K562 (cell line): ENCODE measurements at regions not wholly inside any gene's neighbourhood (a gene's known extent, or its start where the extent isn't known, plus 50 kb on each side); places are given as distances from the start of the nearest gene placed in this dataset.

Experiments used
- ATAC-seq: fragments of 200-7000 bp; cut with Tn5 transposase; 3 replicates; pipeline ENCODE4 v1.9.1; 2020; ENCODE audit warnings: moderate library complexity
- BruUV-seq: library from RNA; stranded (reverse); fragments of 400-500 nt; replicated peaks from 2 replicates; lab custom pipeline; 2021; lab: Mats Ljungman, UMichigan
- CTCF ChIA-PET: fragments of 300-600 bp; formaldehyde crosslinking; extraction: SDS; loops from one replicate; lab custom pipeline; 2021; ENCODE audit warnings: low intra/inter-chr PET ratio; lab: Yijun Ruan, JAX
- POLR2A ChIA-PET: fragments of 300-600, 350-650 bp; sonication (Branson Sonifier 250); formaldehyde crosslinking; extraction: SDS; loops from one replicate; lab custom pipeline; 2021; ENCODE audit warnings: antibody characterized with exemption, inconsistent platforms; lab: Yijun Ruan, JAX
- DNase-seq, 4 experiments: peaks; one replicate each; pipeline versions ENCODE4 v3.0.0 to v3.0.0-alpha.2; 2011 to 2018; ENCODE audit warnings: low spot score in 3 of 4, mixed read lengths in 3 of 4; ENCODE audit errors: extremely low read depth in 1 of 4
- FAIRE-seq: peaks from 2 replicates; lab custom pipeline; 2011; peaks lifted over from hg19 to GRCh38; lab: Jason Lieb, UNC
- H2AFZ ChIP-seq: 2 replicates; pipeline ENCODE4 v1.6.0; 2011; ENCODE audit warnings: low read depth, low read length, control low read depth, inconsistent platforms
- H3K27ac ChIP-seq: fragments of 200-600 bp; 3 replicates; pipeline ENCODE4 v1.8.0; 2011; ENCODE audit warnings: low read depth, mild to moderate bottlenecking, control low read depth, inconsistent platforms, low read length, moderate library complexity, mixed read lengths; ENCODE audit errors: extremely low read depth
- H3K27me3 ChIP-seq, 2 experiments: fragments of 300-600 bp in 1 of 2; 2 replicates in 1 of 2; 3 replicates in 1 of 2; pipeline versions ENCODE4 v1.6.0 to v1.8.0; 2011; ENCODE audit warnings: inconsistent platforms in 2 of 2, low read length in 2 of 2, mild to moderate bottlenecking in 1 of 2, mixed read lengths in 1 of 2, moderate library complexity in 1 of 2; ENCODE audit not compliant: control insufficient read depth in 2 of 2, insufficient read depth in 2 of 2
- H3K36me3 ChIP-seq: fragments of 300-600 bp; 3 replicates; pipeline ENCODE4 v1.8.0; 2011; ENCODE audit warnings: mild to moderate bottlenecking, low read length, inconsistent platforms; ENCODE audit not compliant: control insufficient read depth, insufficient read depth
- H3K4me1 ChIP-seq, 2 experiments: fragments of 200-600 bp in 1 of 2; replicated peaks in 1 of 2; 2 replicates in 1 of 2; 3 replicates in 1 of 2; pipeline versions ENCODE4 v1.5.1 to v1.8.0; 2011; ENCODE audit warnings: inconsistent platforms in 2 of 2, low read length in 2 of 2, mild to moderate bottlenecking in 1 of 2, mixed read lengths in 1 of 2, moderate library complexity in 1 of 2; ENCODE audit not compliant: control insufficient read depth in 2 of 2, insufficient read depth in 2 of 2
- H3K4me2 ChIP-seq: 2 replicates; pipeline ENCODE4 v1.6.1; 2011; ENCODE audit warnings: low read length, control low read depth, inconsistent platforms, mixed read lengths; ENCODE audit not compliant: insufficient read depth
- H3K4me3 ChIP-seq: fragments of 200-600 bp; sonication (generic), shearing (Covaris generic); 2 replicates; pipeline ENCODE4 v1.5.1; 2016; ENCODE audit warnings: control low read depth, inconsistent platforms
- H3K79me2 ChIP-seq: fragments of 200-600 bp; 3 replicates; pipeline ENCODE4 v1.8.0; 2011; ENCODE audit warnings: low read length, inconsistent platforms; ENCODE audit not compliant: control insufficient read depth, insufficient read depth
- H3K9ac ChIP-seq, 2 experiments: 2 replicates each; pipeline versions ENCODE4 v1.6.0 to v1.6.1; 2011; ENCODE audit warnings: low read depth in 2 of 2, low read length in 2 of 2, control low read depth in 1 of 2, inconsistent platforms in 1 of 2, mild to moderate bottlenecking in 1 of 2, mixed read lengths in 1 of 2; ENCODE audit not compliant: insufficient read depth in 1 of 2
- H3K9me1 ChIP-seq: one replicate; pipeline ENCODE4 v1.6.0; 2011; ENCODE audit warnings: inconsistent platforms, mild to moderate bottlenecking, low read length, moderate library complexity; ENCODE audit not compliant: control insufficient read depth, insufficient read depth
- H3K9me3 ChIP-seq: replicated peaks from 2 replicates; pipeline ENCODE4 v1.5.1; 2011; ENCODE audit warnings: low read depth, low read length, inconsistent platforms; ENCODE audit not compliant: control insufficient read depth, insufficient read depth
- H4K20me1 ChIP-seq: replicated peaks from 2 replicates; pipeline ENCODE4 v1.6.1; 2011; ENCODE audit warnings: low read length, inconsistent platforms, mixed read lengths; ENCODE audit not compliant: control insufficient read depth, insufficient read depth
- CBX8 ChIP-seq: fragments of 200-600 bp; sonication (generic); IDR thresholded peaks from 2 replicates; pipeline ENCODE4 v1.6.1; 2012; ENCODE audit warnings: borderline replicate concordance, mixed run types, low read depth, mild to moderate bottlenecking, moderate library complexity, mixed read lengths, low read length, control low read depth, inconsistent platforms; ENCODE audit not compliant: poor library complexity, severe bottlenecking; ENCODE audit errors: extremely low read depth
- FOS ChIP-seq: IDR thresholded peaks from 3 replicates; pipeline ENCODE4 v1.6.1; 2011; ENCODE audit not compliant: insufficient read length; ENCODE audit errors: extremely low read depth
- GABPA ChIP-seq: fragments of 200-800 bp; sonication (Bioruptor generic); conservative IDR thresholded peaks from 2 replicates; pipeline ENCODE4 v1.6.1; 2016; ENCODE audit warnings: low read depth, missing genetic modification characterization, missing compliant biosample characterization
- ILF3 ChIP-seq: fragments of 450-650 bp; IDR thresholded peaks from 2 replicates; pipeline ENCODE4 v1.6.1; 2018; ENCODE audit warnings: antibody characterized with exemption, mild to moderate bottlenecking, moderate library complexity, borderline replicate concordance
- KDM4B ChIP-seq, 2 experiments: fragments of 450-650 bp in 1 of 2; sonication (generic) in 1 of 2; IDR thresholded peaks; 2 replicates each; pipeline ENCODE4 v1.6.1; 2016 to 2017; ENCODE audit warnings: borderline replicate concordance in 2 of 2, antibody characterized with exemption in 1 of 2, low read depth in 1 of 2, mild to moderate bottlenecking in 1 of 2
- MYC ChIP-seq, 2 experiments: fragments of 250-450 bp in 1 of 2; sonication (Bioruptor Pico) in 1 of 2; IDR thresholded peaks; 2 replicates each; pipeline versions ENCODE4 v1.5.1 to v1.6.1; 2012 to 2021; ENCODE audit warnings: low read depth in 2 of 2, borderline replicate concordance in 1 of 2, improper control_type of control experiment in 1 of 2, low read length in 1 of 2, mild to moderate bottlenecking in 1 of 2, moderate library complexity in 1 of 2
- PRPF4 ChIP-seq: fragments of 200-400 bp; formaldehyde crosslinking; IDR thresholded peaks from one replicate; pipeline ENCODE4 v1.6.1; 2017; ENCODE audit warnings: low read length, low read depth, mild to moderate bottlenecking; ENCODE audit not compliant: insufficient read depth, poor library complexity, severe bottlenecking
- SMAD2 ChIP-seq: fragments of 150-350 bp; IDR thresholded peaks from 2 replicates; pipeline ENCODE4 v1.6.1; 2014; ENCODE audit warnings: low read depth, mild to moderate bottlenecking, low read length
- SRSF9 ChIP-seq: fragments of 200-400 bp; formaldehyde crosslinking; IDR thresholded peaks from 2 replicates; pipeline ENCODE4 v1.6.1; 2017; ENCODE audit warnings: low read depth, low read length, borderline replicate concordance
- TRIM28 ChIP-seq: fragments of 450-650 bp; IDR thresholded peaks from 2 replicates; pipeline ENCODE4 v1.6.1; 2017
- ZC3H11A ChIP-seq: IDR thresholded peaks from 2 replicates; pipeline ENCODE4 v1.6.1; 2012; ENCODE audit warnings: low read depth, low read length, improper control_type of control experiment
- ZNF668 ChIP-seq: fragments of 250-450 bp; sonication (Bioruptor Pico); IDR thresholded peaks from 2 replicates; pipeline ENCODE4 v1.8.0; 2022; ENCODE audit warnings: mild to moderate bottlenecking, inconsistent platforms
- ZNF764 ChIP-seq: fragments of 250-450 bp; sonication (Bioruptor Pico); IDR thresholded peaks from 2 replicates; pipeline ENCODE4 v1.4.0; 2020; ENCODE audit warnings: low read depth, mild to moderate bottlenecking, moderate library complexity
- WGBS: fragments of 100-300 bp; shearing (Covaris generic); methylation state at CpG from one replicate; pipeline ENCODE4 v1.1.6; 2016; ENCODE audit warnings: low coverage, mixed read lengths; ENCODE audit not compliant: insufficient coverage; ENCODE audit errors: missing lambda C conversion rate; 5-methylcytosine and 5-hydroxymethylcytosine counted together
- in situ Hi-C: fragments of 300-500 bp; cut with MboI; formaldehyde crosslinking; loops from 4 replicates; pipeline ENCODE4 v1.15.0; 2018; ENCODE audit warnings: inconsistent platforms, mixed read lengths
- intact Hi-C: fragments of 100-400 bp; cut with micrococcal nuclease; formaldehyde crosslinking; loops from 2 replicates; pipeline ENCODE4 v1.14.2; 2022
- TF ChIP-seq, protein P1 (sequence below): fragments of 250-450 bp; sonication (Bioruptor Pico); IDR thresholded peaks from 2 replicates; pipeline ENCODE4 v1.9.0; 2021; ENCODE audit warnings: mild to moderate bottlenecking, inconsistent platforms

DNA sequence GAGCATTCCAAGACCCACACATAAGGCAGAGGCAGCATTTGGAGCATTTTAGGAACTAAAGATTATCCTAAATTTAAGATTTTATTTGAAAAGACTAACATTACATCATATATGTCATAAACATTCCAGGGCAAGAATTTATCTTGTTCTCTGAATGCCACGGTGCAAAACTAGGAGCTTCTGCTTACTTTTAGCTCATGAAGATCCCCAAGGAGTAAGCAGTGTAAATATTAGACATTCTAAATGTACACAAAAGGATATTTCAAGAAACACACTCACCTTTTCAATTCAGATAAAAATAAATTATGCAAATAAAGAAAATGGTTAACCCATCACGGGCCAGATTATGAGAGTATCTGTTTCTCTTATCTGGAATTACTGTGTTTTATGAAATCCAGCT lies 101.7 kb upstream of the ETAA1 start (continued):
- no peak for TF ChIP-seq FOS

DNA sequence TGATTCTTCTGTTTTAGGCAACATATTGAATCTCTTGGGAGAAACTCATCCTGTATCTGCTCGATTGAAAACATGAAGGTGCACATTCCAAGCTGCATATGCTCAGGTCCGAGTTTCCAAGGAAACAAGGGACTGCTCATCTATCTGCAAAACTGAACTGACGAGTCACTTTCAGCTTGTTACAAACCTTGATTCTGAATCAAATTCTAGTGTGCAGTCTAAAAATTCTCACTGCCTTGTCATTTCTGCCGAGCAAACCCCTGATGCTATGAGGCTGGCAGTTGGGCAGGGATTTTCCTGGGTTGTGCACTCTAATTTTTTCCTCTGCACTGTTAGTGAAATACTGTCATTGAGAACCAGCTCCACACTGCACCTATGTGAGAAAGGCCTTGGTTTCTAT lies 101.3 kb upstream of the ETAA1 start:
- H3K79me2 ChIP-seq = no peaks in the 10 kb centered on the region
- no peak overlapping the region for H3K9ac ChIP-seq
- in situ Hi-C loops = no loop called here
- H3K4me3 ChIP-seq = no peak overlapping the region
- no peak overlapping the region for H2AFZ ChIP-seq
- H3K9me1 ChIP-seq = no peaks in the 10 kb centered on the region
- no peaks in the 10 kb centered on the region for H3K27me3 ChIP-seq
- H4K20me1 ChIP-seq = no peaks in the 10 kb centered on the region
- CTCF ChIA-PET = no interaction called here
- no TSS peak for BruUV-seq
- ATAC-seq (no peak), DNase-seq (no peak), FAIRE-seq (no peak)
- no peaks in the 10 kb centered on the region for H3K9me3 ChIP-seq
- TF ChIP-seq ILF3 = no peak
- no peak for TF ChIP-seq KDM4B (IDR thresholded peaks at IDR 0.05; ENCODE audit: borderline replicate concordance in 2 of 2, low read depth in 1 of 2)
- no peak for TF ChIP-seq CBX8
- no peak for TF ChIP-seq SMAD2
- TF ChIP-seq ZNF668 (CRISPR knock-in tag) = no peak
- TF ChIP-seq MYC (IDR thresholded peaks at IDR 0.05; ENCODE audit: low read depth, low read length) = no peak
- no peak for TF ChIP-seq MYC (CRISPR knock-in tag; IDR thresholded peaks at IDR 0.05; ENCODE audit: borderline replicate concordance, low read depth)
- TF ChIP-seq, protein P1, sequence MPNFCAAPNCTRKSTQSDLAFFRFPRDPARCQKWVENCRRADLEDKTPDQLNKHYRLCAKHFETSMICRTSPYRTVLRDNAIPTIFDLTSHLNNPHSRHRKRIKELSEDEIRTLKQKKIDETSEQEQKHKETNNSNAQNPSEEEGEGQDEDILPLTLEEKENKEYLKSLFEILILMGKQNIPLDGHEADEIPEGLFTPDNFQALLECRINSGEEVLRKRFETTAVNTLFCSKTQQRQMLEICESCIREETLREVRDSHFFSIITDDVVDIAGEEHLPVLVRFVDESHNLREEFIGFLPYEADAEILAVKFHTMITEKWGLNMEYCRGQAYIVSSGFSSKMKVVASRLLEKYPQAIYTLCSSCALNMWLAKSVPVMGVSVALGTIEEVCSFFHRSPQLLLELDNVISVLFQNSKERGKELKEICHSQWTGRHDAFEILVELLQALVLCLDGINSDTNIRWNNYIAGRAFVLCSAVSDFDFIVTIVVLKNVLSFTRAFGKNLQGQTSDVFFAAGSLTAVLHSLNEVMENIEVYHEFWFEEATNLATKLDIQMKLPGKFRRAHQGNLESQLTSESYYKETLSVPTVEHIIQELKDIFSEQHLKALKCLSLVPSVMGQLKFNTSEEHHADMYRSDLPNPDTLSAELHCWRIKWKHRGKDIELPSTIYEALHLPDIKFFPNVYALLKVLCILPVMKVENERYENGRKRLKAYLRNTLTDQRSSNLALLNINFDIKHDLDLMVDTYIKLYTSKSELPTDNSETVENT = no peak
- TF ChIP-seq PRPF4 = no peak
- no peak for TF ChIP-seq TRIM28
- TF ChIP-seq GABPA (tag) = no peak
- no peak for TF ChIP-seq ZC3H11A
- no peak for TF ChIP-seq ZNF764
- no peak for TF ChIP-seq SRSF9
- TF ChIP-seq, all 486 proteins: peak for 0
- Histone ChIP-seq H3K4me1 (no peaks in the 10 kb centered on the region), H3K36me3 (no peaks in the 10 kb centered on the region), H3K4me2 (no peak overlapping the region), H3K27ac (no peak overlapping the region)
- POLR2A ChIA-PET = no interaction called here
- WGBS = 1% methylated on average over 4 of the region's 4 CpGs
- intact Hi-C loops = no loop called here
